ENCODE measurements at regions not wholly inside any gene's neighbourhood (a gene's known extent, or its start where the extent isn't known, plus 50 kb on each side); places are given as distances from the start of the nearest gene placed in this dataset.

DNA sequence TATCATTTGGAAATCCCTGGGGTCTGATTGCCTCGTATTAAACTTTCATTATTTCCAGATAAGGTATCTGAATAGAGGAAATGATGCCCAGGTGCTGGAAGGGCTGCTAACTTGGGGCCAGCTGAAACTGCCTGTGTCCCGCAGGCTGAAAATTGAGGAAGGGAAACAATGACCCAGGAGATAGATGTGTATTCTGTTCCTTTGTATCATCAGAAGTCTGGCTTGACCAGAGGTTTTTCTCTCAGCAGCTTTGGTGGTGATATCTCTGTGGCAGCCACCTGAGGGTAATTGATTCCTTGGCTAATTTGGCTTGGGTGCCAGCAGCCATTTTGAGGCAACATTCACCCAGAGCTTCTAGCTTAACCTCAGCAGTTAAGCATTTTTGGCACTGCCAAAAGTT is 90.0 kb upstream of the STT3B start:
- Histone ChIP-seq H3K27me3 (ENCODE audit: insufficient read depth, low read length) (no peaks in the 10 kb centered on the region), H3K36me3 (ENCODE audit: insufficient read depth, low read depth, low read length) (no peaks in the 10 kb centered on the region), H3K4me3 (ENCODE audit: low read length) (no peak overlapping the region), H3K27ac (ENCODE audit: low read length) (no peak overlapping the region), H3K9ac (ENCODE audit: low read depth, low read length) (no peak overlapping the region), H3K9me3 (ENCODE audit: insufficient read depth, low read depth, low read length) (peaks cover 2% of the 10 kb centered on the region; the same call in 1 of the 2 replicates), H3K4me1 (ENCODE audit: insufficient read depth, low read length) (peaks cover 10% of the 10 kb centered on the region)

DNA sequence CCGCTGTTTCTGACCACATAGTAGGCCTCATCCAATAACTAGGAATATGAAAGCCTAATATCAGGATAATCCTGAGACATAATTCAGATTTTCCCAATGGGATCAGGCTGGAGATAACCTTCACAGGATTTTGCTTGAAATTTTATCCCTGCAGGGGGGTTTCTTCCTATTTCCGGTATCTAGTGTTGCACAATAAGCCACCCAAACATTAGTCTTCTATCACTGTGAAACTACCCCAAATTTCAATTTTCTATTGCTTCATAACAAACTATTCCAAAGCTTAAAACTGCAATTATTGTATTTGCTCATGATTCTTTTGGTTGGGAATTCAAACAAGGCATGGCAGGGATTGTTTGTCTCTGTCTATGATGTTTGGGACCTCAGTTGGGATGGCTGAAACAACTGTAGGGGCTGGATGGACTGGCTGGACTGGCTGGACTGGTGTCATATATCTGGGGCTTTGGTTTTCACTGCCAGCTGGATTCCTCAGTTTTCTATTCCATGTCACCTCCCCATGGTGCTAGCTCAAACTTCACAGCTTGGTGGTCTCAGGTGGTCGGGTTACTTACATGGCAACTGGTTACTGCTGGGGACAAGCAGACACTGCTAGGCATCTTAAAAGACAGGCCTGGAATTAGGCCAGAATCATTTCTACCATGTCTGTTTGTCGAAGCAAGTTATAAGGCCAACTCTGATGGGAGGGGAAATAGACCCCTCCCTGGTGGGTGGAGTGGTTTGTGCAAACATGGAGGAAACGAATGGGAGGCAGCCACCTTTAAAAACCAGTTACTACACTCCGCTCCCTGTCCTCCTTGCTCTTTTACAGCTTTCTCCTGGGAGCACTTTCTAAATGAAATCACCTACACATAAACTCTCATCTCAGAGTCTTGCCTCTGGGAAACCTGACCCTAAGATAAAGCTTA is 88.2 kb upstream of the STT3B start:
- Histone ChIP-seq H3K9ac (ENCODE audit: low read depth, low read length) (no peak overlapping the region), H3K4me3 (ENCODE audit: low read length) (no peak overlapping the region), H3K27me3 (ENCODE audit: insufficient read depth, low read length) (no peaks in the 10 kb centered on the region), H3K4me1 (ENCODE audit: insufficient read depth, low read length) (peaks cover under 1% of the 10 kb centered on the region; the same call in 1 of the 2 replicates), H3K36me3 (ENCODE audit: insufficient read depth, low read depth, low read length) (no peaks in the 10 kb centered on the region), H3K9me3 (ENCODE audit: insufficient read depth, low read depth, low read length) (no peaks in the 10 kb centered on the region), H3K27ac (ENCODE audit: low read length) (no peak overlapping the region)

DNA sequence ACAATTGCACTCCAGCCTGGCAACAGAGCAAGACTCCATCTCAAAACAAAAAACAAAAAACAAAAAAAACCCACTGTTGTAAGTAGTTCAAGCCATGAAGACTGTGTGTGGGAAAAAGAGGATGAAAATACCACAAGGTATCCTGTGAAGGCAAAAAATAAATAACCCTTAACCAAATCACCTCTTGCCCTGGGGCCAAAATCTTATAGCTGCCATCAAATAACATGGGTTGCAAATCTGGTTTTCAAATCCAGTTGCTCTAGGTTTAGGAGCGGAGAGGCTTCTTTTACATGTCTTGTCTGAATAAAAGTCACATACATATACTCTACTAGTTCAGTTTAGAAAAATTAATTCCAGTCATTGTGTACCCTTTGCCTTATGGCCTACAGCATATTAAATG is 87.0 kb upstream of the STT3B start:
- Histone ChIP-seq H3K9me3 (ENCODE audit: insufficient read depth, low read depth, low read length) (no peaks in the 10 kb centered on the region), H3K4me1 (ENCODE audit: insufficient read depth, low read length) (no peaks in the 10 kb centered on the region), H3K4me3 (ENCODE audit: low read length) (no peak overlapping the region), H3K27me3 (ENCODE audit: insufficient read depth, low read length) (no peaks in the 10 kb centered on the region), H3K27ac (ENCODE audit: low read length) (no peak overlapping the region), H3K9ac (ENCODE audit: low read depth, low read length) (no peak overlapping the region), H3K36me3 (ENCODE audit: insufficient read depth, low read depth, low read length) (no peaks in the 10 kb centered on the region)

DNA sequence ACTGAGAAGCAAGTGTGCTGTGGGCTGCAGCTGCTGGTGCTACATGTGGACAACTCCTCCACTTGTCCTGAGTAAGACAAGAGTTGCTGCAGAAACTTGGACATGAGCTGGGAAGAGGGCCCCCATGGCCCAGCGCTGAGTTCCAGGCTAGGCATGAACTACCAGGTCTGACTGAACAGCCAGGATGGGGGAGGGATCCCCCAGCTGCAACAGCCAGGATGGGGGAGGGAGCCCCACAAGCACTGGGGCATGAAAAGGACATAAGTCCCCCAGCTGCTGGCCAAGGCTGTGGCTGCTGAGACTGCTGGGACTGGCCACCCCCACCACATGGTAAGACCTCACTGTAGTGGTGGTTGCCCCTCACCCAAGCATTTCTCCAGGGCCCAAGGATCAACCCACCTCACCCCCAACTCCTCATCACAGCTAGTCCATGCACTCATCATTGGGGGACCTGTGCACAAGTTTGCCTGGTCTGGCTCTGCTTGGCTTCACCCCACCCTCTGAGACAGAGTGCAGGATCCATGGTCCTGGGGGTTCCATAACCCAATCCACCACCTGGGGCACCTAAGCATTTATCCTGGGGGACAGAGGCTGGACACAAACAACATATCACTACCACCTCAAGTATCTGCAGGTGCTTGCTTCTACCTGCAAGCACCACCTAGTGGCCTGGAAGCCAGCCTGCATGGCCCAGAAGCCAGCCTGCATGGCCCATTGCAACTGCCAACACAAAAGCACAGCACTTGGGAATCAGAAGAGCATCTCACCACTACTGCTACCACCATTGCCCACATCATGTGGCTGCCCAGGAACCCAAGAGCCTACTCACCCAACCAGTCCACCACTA is 84.5 kb upstream of the STT3B start:
- Histone ChIP-seq H3K9ac (ENCODE audit: low read depth, low read length) (no peak overlapping the region), H3K9me3 (ENCODE audit: insufficient read depth, low read depth, low read length) (no peaks in the 10 kb centered on the region), H3K27ac (ENCODE audit: low read length) (no peak overlapping the region), H3K36me3 (ENCODE audit: insufficient read depth, low read depth, low read length) (no peaks in the 10 kb centered on the region), H3K4me3 (ENCODE audit: low read length) (no peak overlapping the region), H3K27me3 (ENCODE audit: insufficient read depth, low read length) (no peaks in the 10 kb centered on the region), H3K4me1 (ENCODE audit: insufficient read depth, low read length) (no peaks in the 10 kb centered on the region)

DNA sequence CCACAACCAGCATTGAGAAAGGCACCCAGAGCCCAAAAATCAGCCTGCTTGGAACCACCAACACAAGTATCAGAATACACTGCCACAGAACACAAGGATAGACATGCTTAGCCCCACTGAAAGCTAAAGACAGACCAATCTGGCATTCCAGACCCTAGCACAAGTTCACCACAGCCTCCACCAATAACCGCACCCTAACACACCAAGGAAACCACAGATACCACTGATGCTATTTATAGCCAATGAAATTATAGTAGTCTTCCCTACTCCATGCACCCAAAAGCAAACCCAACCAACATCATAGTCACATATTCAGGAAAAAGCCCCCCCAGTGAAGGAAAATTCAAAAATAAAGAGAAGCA is 83.9 kb upstream of the STT3B start:
- Histone ChIP-seq H3K27me3 (ENCODE audit: insufficient read depth, low read length) (no peaks in the 10 kb centered on the region), H3K9me3 (ENCODE audit: insufficient read depth, low read depth, low read length) (no peaks in the 10 kb centered on the region), H3K9ac (ENCODE audit: low read depth, low read length) (no peak overlapping the region), H3K36me3 (ENCODE audit: insufficient read depth, low read depth, low read length) (no peaks in the 10 kb centered on the region), H3K4me1 (ENCODE audit: insufficient read depth, low read length) (no peaks in the 10 kb centered on the region), H3K4me3 (ENCODE audit: low read length) (no peak overlapping the region), H3K27ac (ENCODE audit: low read length) (no peak overlapping the region)

DNA sequence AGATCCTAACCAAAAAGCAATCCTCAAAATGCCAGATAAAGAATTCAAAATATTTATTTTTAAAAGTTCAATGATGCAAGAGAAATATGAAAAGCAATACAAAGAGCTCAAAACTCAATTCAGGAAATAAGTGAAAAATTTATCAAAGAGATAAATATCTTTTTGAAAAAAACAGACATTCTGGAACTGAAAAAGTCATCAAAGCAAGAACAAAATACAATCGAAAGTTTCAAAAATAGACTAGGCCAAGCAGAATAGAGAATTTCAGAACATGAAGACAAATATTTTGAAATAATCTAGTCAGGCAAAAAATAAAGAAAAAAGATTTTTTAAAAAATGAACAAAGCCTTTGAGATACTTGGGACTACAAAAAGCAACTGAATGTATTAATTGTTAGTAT is 83.4 kb upstream of the STT3B start:
- H3K4me3 ChIP-seq (ENCODE audit: low read length): no peak overlapping the region
- H3K9ac ChIP-seq (ENCODE audit: low read depth, low read length): no peak overlapping the region
- no peaks in the 10 kb centered on the region for H3K27me3 ChIP-seq (ENCODE audit: insufficient read depth, low read length)
- H3K36me3 ChIP-seq (ENCODE audit: insufficient read depth, low read depth, low read length): no peaks in the 10 kb centered on the region
- no peak overlapping the region for H3K27ac ChIP-seq (ENCODE audit: low read length)
- H3K9me3 ChIP-seq (ENCODE audit: insufficient read depth, low read depth, low read length): no peaks in the 10 kb centered on the region
- no peaks in the 10 kb centered on the region for H3K4me1 ChIP-seq (ENCODE audit: insufficient read depth, low read length)

DNA sequence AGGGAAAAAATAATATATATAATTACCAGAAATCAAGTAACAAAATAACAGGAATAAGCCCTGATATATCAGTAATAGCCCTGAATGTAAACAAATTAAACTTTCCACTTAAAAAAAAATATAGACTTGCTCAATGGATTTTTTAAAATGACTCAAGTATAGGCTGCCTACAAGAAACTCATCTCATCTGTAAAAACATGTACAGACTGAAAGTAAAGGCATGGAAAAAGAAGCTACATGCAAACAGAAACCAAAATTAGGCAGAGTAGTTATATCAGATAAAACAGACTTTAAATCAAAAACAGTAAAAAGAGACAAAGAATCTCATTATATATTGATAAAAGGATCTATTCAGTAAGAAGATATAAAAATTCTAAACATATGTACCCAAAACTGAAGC is 82.4 kb upstream of the STT3B start:
- no peaks in the 10 kb centered on the region for H3K9me3 ChIP-seq (ENCODE audit: insufficient read depth, low read depth, low read length)
- no peak overlapping the region for H3K9ac ChIP-seq (ENCODE audit: low read depth, low read length)
- no peaks in the 10 kb centered on the region for H3K36me3 ChIP-seq (ENCODE audit: insufficient read depth, low read depth, low read length)
- no peak overlapping the region for H3K4me3 ChIP-seq (ENCODE audit: low read length)
- no peaks in the 10 kb centered on the region for H3K27me3 ChIP-seq (ENCODE audit: insufficient read depth, low read length)
- H3K4me1 ChIP-seq (ENCODE audit: insufficient read depth, low read length): no peaks in the 10 kb centered on the region
- H3K27ac ChIP-seq (ENCODE audit: low read length): no peak overlapping the region

DNA sequence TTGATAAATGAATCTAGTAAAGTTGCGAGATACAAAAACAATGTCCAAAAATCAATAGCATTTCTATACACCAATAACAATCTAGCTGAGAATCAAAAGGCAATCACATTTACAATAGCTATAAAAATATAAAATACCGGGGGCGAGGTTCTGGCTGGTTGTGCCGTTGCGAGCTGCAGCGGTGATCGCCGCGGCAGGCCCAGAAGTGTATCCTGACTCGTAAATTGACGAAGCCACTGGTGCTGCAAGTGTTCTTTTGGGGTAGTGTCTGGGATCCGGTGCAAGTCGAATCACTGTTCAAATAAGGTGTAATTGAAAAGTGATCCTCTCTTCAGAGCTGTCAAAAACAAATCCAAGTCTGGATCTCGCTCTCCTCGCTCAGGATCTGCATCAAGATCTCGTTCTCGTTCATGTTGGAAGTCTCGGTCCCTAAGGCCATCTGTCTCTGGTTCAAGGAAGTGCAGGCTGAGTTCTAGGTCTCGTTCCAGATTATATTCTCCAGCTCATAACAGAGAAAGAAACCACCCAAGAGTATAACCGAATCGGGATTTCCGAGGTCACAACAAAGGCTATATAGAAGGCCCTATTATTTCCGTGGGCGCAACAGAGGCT is 80.1 kb upstream of the STT3B start:
- no peaks in the 10 kb centered on the region for H3K27me3 ChIP-seq (ENCODE audit: insufficient read depth, low read length)
- H3K9me3 ChIP-seq (ENCODE audit: insufficient read depth, low read depth, low read length): no peaks in the 10 kb centered on the region
- no peak overlapping the region for H3K4me3 ChIP-seq (ENCODE audit: low read length)
- H3K4me1 ChIP-seq (ENCODE audit: insufficient read depth, low read length): no peaks in the 10 kb centered on the region
- H3K27ac ChIP-seq (ENCODE audit: low read length): no peak overlapping the region
- no peak overlapping the region for H3K9ac ChIP-seq (ENCODE audit: low read depth, low read length)
- no peaks in the 10 kb centered on the region for H3K36me3 ChIP-seq (ENCODE audit: insufficient read depth, low read depth, low read length)

DNA sequence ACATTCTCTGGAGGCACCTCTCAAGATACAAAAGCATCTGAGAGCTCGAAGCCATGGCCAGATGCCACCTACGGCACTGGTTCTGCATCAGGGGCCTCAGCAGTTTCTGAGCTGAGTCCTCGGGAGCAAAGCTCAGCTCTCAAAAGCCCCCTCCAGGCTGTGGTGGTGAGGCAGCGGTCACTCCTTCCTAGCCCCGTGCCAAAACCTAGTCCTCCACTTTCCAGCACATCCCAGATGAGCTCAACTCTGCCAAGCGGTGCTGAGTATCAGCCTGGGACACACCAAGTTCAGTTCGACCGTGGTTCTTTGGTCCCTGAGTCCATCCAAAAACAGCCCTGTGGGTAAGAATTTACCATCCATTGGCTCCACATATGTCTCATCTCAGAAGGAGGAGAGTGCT is 79.3 kb upstream of the STT3B start:
- Histone ChIP-seq H3K36me3 (ENCODE audit: insufficient read depth, low read depth, low read length) (no peaks in the 10 kb centered on the region), H3K9ac (ENCODE audit: low read depth, low read length) (no peak overlapping the region), H3K27ac (ENCODE audit: low read length) (no peak overlapping the region), H3K4me1 (ENCODE audit: insufficient read depth, low read length) (no peaks in the 10 kb centered on the region), H3K4me3 (ENCODE audit: low read length) (no peak overlapping the region), H3K9me3 (ENCODE audit: insufficient read depth, low read depth, low read length) (no peaks in the 10 kb centered on the region), H3K27me3 (ENCODE audit: insufficient read depth, low read length) (no peaks in the 10 kb centered on the region)

DNA sequence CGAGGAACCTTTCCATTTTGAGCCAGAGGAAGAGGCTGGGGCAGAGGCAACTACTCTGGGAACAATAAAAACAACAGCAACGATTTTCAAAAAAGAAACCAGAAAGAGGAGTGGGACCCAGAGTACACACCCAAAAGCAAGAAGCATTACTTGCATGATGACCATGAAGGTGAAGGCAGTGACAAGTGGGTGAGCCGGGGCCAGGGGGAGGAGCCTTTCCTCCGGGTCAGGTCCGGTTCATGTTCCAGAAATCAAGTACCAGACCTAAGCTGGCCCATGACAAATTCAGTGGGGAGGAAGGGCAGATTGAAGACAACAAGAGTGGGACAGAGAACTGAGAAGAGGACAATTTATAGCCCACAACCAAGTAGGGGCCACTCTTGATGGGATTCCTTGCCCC is 77.2 kb upstream of the STT3B start:
- Histone ChIP-seq H3K9me3 (ENCODE audit: insufficient read depth, low read depth, low read length) (no peaks in the 10 kb centered on the region), H3K9ac (ENCODE audit: low read depth, low read length) (no peak overlapping the region), H3K4me3 (ENCODE audit: low read length) (no peak overlapping the region), H3K36me3 (ENCODE audit: insufficient read depth, low read depth, low read length) (no peaks in the 10 kb centered on the region), H3K27me3 (ENCODE audit: insufficient read depth, low read length) (no peaks in the 10 kb centered on the region), H3K27ac (ENCODE audit: low read length) (no peak overlapping the region), H3K4me1 (ENCODE audit: insufficient read depth, low read length) (no peaks in the 10 kb centered on the region)

DNA sequence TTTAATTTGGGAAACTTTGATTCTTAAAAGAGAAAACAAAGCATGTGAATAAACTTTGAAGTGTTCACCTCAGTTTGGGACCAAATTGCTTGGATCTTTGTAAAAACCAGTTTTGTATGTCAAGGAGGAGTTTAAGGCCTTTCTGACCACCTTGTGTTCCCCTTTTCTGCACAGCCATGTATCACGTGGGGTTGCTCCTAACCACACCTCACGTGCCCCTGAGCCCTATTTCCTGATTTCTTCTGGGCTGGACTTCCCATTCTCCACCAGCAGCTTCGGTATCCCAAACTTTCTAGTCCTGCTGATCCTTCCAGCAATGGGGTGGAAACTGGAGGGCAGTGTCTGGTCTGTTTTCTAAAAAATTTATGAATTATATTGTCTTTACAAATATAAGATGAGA is 76.4 kb upstream of the STT3B start:
- H3K9me3 ChIP-seq (ENCODE audit: insufficient read depth, low read depth, low read length): no peaks in the 10 kb centered on the region
- no peak overlapping the region for H3K9ac ChIP-seq (ENCODE audit: low read depth, low read length)
- no peak overlapping the region for H3K4me3 ChIP-seq (ENCODE audit: low read length)
- no peaks in the 10 kb centered on the region for H3K4me1 ChIP-seq (ENCODE audit: insufficient read depth, low read length)
- no peak overlapping the region for H3K27ac ChIP-seq (ENCODE audit: low read length)
- H3K36me3 ChIP-seq (ENCODE audit: insufficient read depth, low read depth, low read length): no peaks in the 10 kb centered on the region
- no peaks in the 10 kb centered on the region for H3K27me3 ChIP-seq (ENCODE audit: insufficient read depth, low read length)

Data from iPS-20b (cell line).